HCEC 1CT (cell line): ENCODE measurements at regions not wholly inside any gene's neighbourhood (a gene's known extent, or its start where the extent isn't known, plus 50 kb on each side); places are given as distances from the start of the nearest gene placed in this dataset.
"Not testable (repeated sequence)": the region's sequence is repeated elsewhere in the genome, so short reads cannot be mapped to it uniquely, and the experiment has no call there.

Experiments used
- DNase-seq: peaks from one replicate; pipeline ENCODE4 v3.0.0-alpha.2; 2017

GRCh38 chr9:117649126-117649525 lies 55.1 kb upstream of the TLR4 start:
- no peak for DNase-seq

- DNase-seq, result no peak
These were observed 59.1 kb upstream of the TLR4 start for GRCh38 chr9:117644932-117645636.

GRCh38 chr9:117644133-117644931 lies 59.9 kb upstream of the TLR4 start:
- peak; percentile 30 for DNase-seq

- DNase-seq, result no peak
These were observed 60.9 kb upstream of the TLR4 start for GRCh38 chr9:117643288-117643654.

GRCh38 chr9:117642571-117643287 lies 61.5 kb upstream of the TLR4 start:
- not testable (repeated sequence) for DNase-seq

GRCh38 chr9:117636681-117637080 lies 67.5 kb upstream of the TLR4 start:
- DNase-seq, result no peak

GRCh38 chr9:117625154-117625553 lies 79.0 kb upstream of the TLR4 start:
- DNase-seq, result no peak

- DNase-seq, result no peak
These were observed 80.1 kb upstream of the TLR4 start for GRCh38 chr9:117624106-117624505.

- DNase-seq, result no peak
These were observed 81.9 kb upstream of the TLR4 start for GRCh38 chr9:117622347-117622746.

GRCh38 chr9:117616431-117616831 lies 87.8 kb upstream of the TLR4 start:
- DNase-seq, result no peak

- no peak for DNase-seq
These were observed 91.9 kb upstream of the TLR4 start for GRCh38 chr9:117612317-117612716.

- no peak for DNase-seq
These were observed 106.2 kb upstream of the TLR4 start for GRCh38 chr9:117597977-117598376.

- no peak for DNase-seq
These were observed 107.5 kb upstream of the TLR4 start for GRCh38 chr9:117596678-117597077.

- no peak for DNase-seq
These were observed 108.6 kb upstream of the TLR4 start for GRCh38 chr9:117595650-117596049.

- no peak for DNase-seq
These were observed 116.9 kb upstream of the TLR4 start for GRCh38 chr9:117587263-117587662.

- DNase-seq, result no peak
These were observed 130.1 kb upstream of the TLR4 start for GRCh38 chr9:117574099-117574498.

- DNase-seq, result no peak
These were observed 139.4 kb upstream of the TLR4 start for GRCh38 chr9:117564839-117565238.

GRCh38 chr9:117561761-117562160 lies 142.4 kb upstream of the TLR4 start:
- no peak for DNase-seq

- no peak for DNase-seq
These were observed 141.2 kb upstream of the ASTN2 start for GRCh38 chr9:117555964-117556629.

- DNase-seq, result no peak
These were observed 138.0 kb upstream of the ASTN2 start for GRCh38 chr9:117552811-117553210.

GRCh38 chr9:117551171-117551570 lies 136.3 kb upstream of the ASTN2 start:
- no peak for DNase-seq

- no peak for DNase-seq
These were observed 134.6 kb upstream of the ASTN2 start for GRCh38 chr9:117549444-117549843.

GRCh38 chr9:117548556-117548955 lies 133.7 kb upstream of the ASTN2 start:
- DNase-seq, result no peak
